HEK293T (cell line): ENCODE measurements at regions not wholly inside any gene's neighbourhood (a gene's known extent, or its start where the extent isn't known, plus 50 kb on each side); places are given as distances from the start of the nearest gene placed in this dataset.

Experiments used
- BHLHE40 ChIP-seq: fragments of 450-650 bp; IDR thresholded peaks from 2 replicates; pipeline ENCODE4 v1.6.1; 2016; ENCODE audit warnings: mild to moderate bottlenecking, moderate library complexity, borderline replicate concordance
- CTBP1 ChIP-seq: fragments of 450-650 bp; IDR thresholded peaks from 2 replicates; pipeline ENCODE4 v1.6.1; 2016; ENCODE audit warnings: borderline replicate concordance
- FOXA1 ChIP-seq: fragments of 450-650 bp; IDR thresholded peaks from 2 replicates; pipeline ENCODE4 v1.6.1; 2016; ENCODE audit warnings: mild to moderate bottlenecking
- FOXM1 ChIP-seq: fragments of 450-650 bp; IDR thresholded peaks from 2 replicates; pipeline ENCODE4 v1.6.1; 2017; ENCODE audit warnings: mild to moderate bottlenecking, borderline replicate concordance
- L3MBTL2 ChIP-seq: fragments of 450-650 bp; conservative IDR thresholded peaks from 2 replicates; pipeline ENCODE4 v1.6.1; 2016; ENCODE audit warnings: mild to moderate bottlenecking
- NFRKB ChIP-seq: fragments of 450-650 bp; IDR thresholded peaks from 2 replicates; pipeline ENCODE4 v1.6.1; 2016; ENCODE audit warnings: mild to moderate bottlenecking, moderate library complexity
- SP1 ChIP-seq: fragments of 450-650 bp; IDR thresholded peaks from 2 replicates; pipeline ENCODE4 v1.6.1; 2017

- TF ChIP-seq CTBP1 = no peak
- no peak for TF ChIP-seq L3MBTL2
- no peak for TF ChIP-seq SP1
- no peak for TF ChIP-seq BHLHE40
- TF ChIP-seq FOXA1 = no peak
- TF ChIP-seq FOXM1 = no peak
- TF ChIP-seq NFRKB = no peak
Measured at GRCh38 chr9:88272986-88273385, 115.3 kb upstream of the SPIN1 start.
